H9 (cell line): ENCODE measurements at regions not wholly inside any gene's neighbourhood (a gene's known extent, or its start where the extent isn't known, plus 50 kb on each side); places are given as distances from the start of the nearest gene placed in this dataset.

Experiments used
- DNase-seq: peaks from one replicate; pipeline ENCODE4 v3.0.0-alpha.2; 2017
- H2AFZ ChIP-seq: one replicate; pipeline ENCODE4 v1.6.1; 2013; ENCODE audit warnings: mild to moderate bottlenecking, low read length, control low read depth, moderate library complexity
- H2AK5ac ChIP-seq: 2 replicates; pipeline ENCODE4 v1.6.1; 2013; ENCODE audit warnings: low read length, control low read depth, mixed read lengths; ENCODE audit not compliant: insufficient read length
- H2BK120ac ChIP-seq: one replicate; pipeline ENCODE4 v1.6.1; 2013; ENCODE audit warnings: low read depth, mild to moderate bottlenecking, low read length, control low read depth, inconsistent platforms; ENCODE audit not compliant: poor library complexity, severe bottlenecking
- H2BK12ac ChIP-seq: 2 replicates; pipeline ENCODE4 v1.6.1; 2013; ENCODE audit warnings: low read length, control low read depth, mixed read lengths, low read depth; ENCODE audit not compliant: insufficient read length
- H2BK15ac ChIP-seq: 2 replicates; pipeline ENCODE4 v1.6.1; 2013; ENCODE audit warnings: low read depth, low read length, control low read depth
- H2BK20ac ChIP-seq: one replicate; pipeline ENCODE4 v1.6.1; 2013; ENCODE audit warnings: low read depth, mild to moderate bottlenecking, low read length, control low read depth, inconsistent platforms; ENCODE audit not compliant: poor library complexity, severe bottlenecking
- H2BK5ac ChIP-seq: 2 replicates; pipeline ENCODE4 v1.6.1; 2013; ENCODE audit warnings: low read length, control low read depth, mixed read lengths; ENCODE audit not compliant: insufficient read length
- H3K14ac ChIP-seq: 2 replicates; pipeline ENCODE4 v1.6.1; 2013; ENCODE audit warnings: low read length, control low read depth; ENCODE audit not compliant: insufficient read depth
- H3K18ac ChIP-seq: 2 replicates; pipeline ENCODE4 v1.6.1; 2013; ENCODE audit warnings: low read depth, mild to moderate bottlenecking, mixed read lengths, low read length, control low read depth; ENCODE audit not compliant: insufficient read length
- H3K23ac ChIP-seq: 2 replicates; pipeline ENCODE4 v1.6.1; 2013; ENCODE audit warnings: low read length, control low read depth, mixed read lengths, low read depth; ENCODE audit not compliant: insufficient read length
- H3K23me2 ChIP-seq: 2 replicates; pipeline ENCODE4 v1.6.1; 2013; ENCODE audit warnings: low read depth, mild to moderate bottlenecking, mixed read lengths, low read length, control low read depth; ENCODE audit not compliant: insufficient read length, poor library complexity, severe bottlenecking
- H3K27ac ChIP-seq: 2 replicates; pipeline ENCODE4 v1.5.1; 2013; ENCODE audit warnings: low read length, control low read depth, mixed read lengths, low read depth; ENCODE audit not compliant: insufficient read length
- H3K27me3 ChIP-seq: 2 replicates; pipeline ENCODE4 v1.6.1; 2013; ENCODE audit warnings: low read length, control low read depth, inconsistent platforms; ENCODE audit not compliant: insufficient read depth
- H3K4ac ChIP-seq: 2 replicates; pipeline ENCODE4 v1.6.1; 2013; ENCODE audit warnings: low read depth, mild to moderate bottlenecking, control low read depth, inconsistent platforms, low read length, moderate library complexity
- H3K4me1 ChIP-seq: 2 replicates; pipeline ENCODE4 v1.6.1; 2013; ENCODE audit warnings: low read length, control low read depth, inconsistent platforms; ENCODE audit not compliant: insufficient read depth
- H3K4me2 ChIP-seq: 2 replicates; pipeline ENCODE4 v1.6.1; 2013; ENCODE audit warnings: low read length, control low read depth, mixed read lengths; ENCODE audit not compliant: insufficient read length, insufficient read depth
- H3K56ac ChIP-seq: 2 replicates; pipeline ENCODE4 v1.6.1; 2013; ENCODE audit warnings: low read depth, mild to moderate bottlenecking, mixed read lengths, low read length, control low read depth; ENCODE audit not compliant: insufficient read length
- H3K79me1 ChIP-seq: 2 replicates; pipeline ENCODE4 v1.6.1; 2013; ENCODE audit warnings: low read depth, mild to moderate bottlenecking, moderate library complexity, low read length, control low read depth, inconsistent platforms; ENCODE audit not compliant: insufficient read depth, poor library complexity, severe bottlenecking
- H3K79me2 ChIP-seq: 2 replicates; pipeline ENCODE4 v1.6.1; 2013; ENCODE audit warnings: low read length, control low read depth, inconsistent platforms; ENCODE audit not compliant: insufficient read depth
- H3K9ac ChIP-seq: 2 replicates; pipeline ENCODE4 v1.6.1; 2013; ENCODE audit warnings: low read length, control low read depth, mixed read lengths; ENCODE audit not compliant: insufficient read length; ENCODE audit errors: extremely low read depth
- H3K9me3 ChIP-seq: one replicate; pipeline ENCODE4 v1.6.1; 2013; ENCODE audit warnings: low read depth, low read length, inconsistent platforms; ENCODE audit not compliant: control insufficient read depth
- H3T11ph ChIP-seq: one replicate; pipeline ENCODE4 v1.6.1; 2013; ENCODE audit warnings: mild to moderate bottlenecking, low read length, control low read depth, inconsistent platforms
- H4K20me1 ChIP-seq: one replicate; pipeline ENCODE4 v1.6.1; 2013; ENCODE audit not compliant: control insufficient read depth, insufficient read length, insufficient read depth
- H4K5ac ChIP-seq: 2 replicates; pipeline ENCODE4 v1.6.1; 2013; ENCODE audit warnings: low read depth, mild to moderate bottlenecking, mixed read lengths, low read length, control low read depth; ENCODE audit not compliant: insufficient read length
- H4K8ac ChIP-seq: replicated peaks from 2 replicates; pipeline ENCODE4 v1.6.1; 2013; ENCODE audit warnings: low read length, control low read depth, mixed read lengths, low read depth; ENCODE audit not compliant: insufficient read length
- H4K91ac ChIP-seq: 2 replicates; pipeline ENCODE4 v1.6.1; 2013; ENCODE audit warnings: low read depth, mild to moderate bottlenecking, moderate library complexity, mixed read lengths, low read length, control low read depth; ENCODE audit not compliant: insufficient read length
- H3K27ac Mint-ChIP-seq, 3 experiments: 2 replicates in 2 of 3; 3 replicates in 1 of 3; pipeline ENCODE4 v1.8.0; 2020 to 2021; ENCODE audit warnings: mixed read lengths in 3 of 3, mild to moderate bottlenecking in 1 of 3, moderate library complexity in 1 of 3
- H3K27me3 Mint-ChIP-seq: 2 replicates; pipeline ENCODE4 v1.8.0; 2021; ENCODE audit warnings: low read depth, mild to moderate bottlenecking, moderate library complexity, mixed read lengths
- H3K36me3 Mint-ChIP-seq, 3 experiments: 2 replicates in 2 of 3; 3 replicates in 1 of 3; pipeline ENCODE4 v1.8.0; 2020 to 2021; ENCODE audit warnings: low read depth in 3 of 3, mixed read lengths in 3 of 3; ENCODE audit not compliant: insufficient read depth in 1 of 3
- H3K4me1 Mint-ChIP-seq, 2 experiments: 2 replicates each; pipeline ENCODE4 v1.8.0; 2020; ENCODE audit warnings: mixed read lengths in 2 of 2
- H3K4me3 Mint-ChIP-seq, 2 experiments: 2 replicates in 1 of 2; 3 replicates in 1 of 2; pipeline ENCODE4 v1.8.0; 2020 to 2021; ENCODE audit warnings: mild to moderate bottlenecking in 2 of 2, mixed read lengths in 2 of 2, moderate library complexity in 1 of 2
- H3K9me3 Mint-ChIP-seq, 2 experiments: 2 replicates in 1 of 2; 3 replicates in 1 of 2; pipeline ENCODE4 v1.8.0; 2020; ENCODE audit warnings: mild to moderate bottlenecking in 2 of 2, mixed read lengths in 2 of 2, moderate library complexity in 1 of 2
- WGBS: extraction: QIAGEN DNeasy Blood & Tissue Kit; methylation state at CpG from one replicate; pipeline ENCODE4 v1.1.7; 2013; ENCODE audit warnings: missing lambda C conversion rate, low lambda C conversion rate, mixed read lengths; ENCODE audit not compliant: insufficient read length; ENCODE audit errors: extremely low coverage; 5-methylcytosine and 5-hydroxymethylcytosine counted together
- TF ChIP-seq, protein P1 (sequence below): fragments of 200-600 bp; sonication (generic); conservative IDR thresholded peaks from 3 replicates; pipeline ENCODE4 v1.8.0; 2021; ENCODE audit warnings: antibody characterized with exemption, mild to moderate bottlenecking

DNA sequence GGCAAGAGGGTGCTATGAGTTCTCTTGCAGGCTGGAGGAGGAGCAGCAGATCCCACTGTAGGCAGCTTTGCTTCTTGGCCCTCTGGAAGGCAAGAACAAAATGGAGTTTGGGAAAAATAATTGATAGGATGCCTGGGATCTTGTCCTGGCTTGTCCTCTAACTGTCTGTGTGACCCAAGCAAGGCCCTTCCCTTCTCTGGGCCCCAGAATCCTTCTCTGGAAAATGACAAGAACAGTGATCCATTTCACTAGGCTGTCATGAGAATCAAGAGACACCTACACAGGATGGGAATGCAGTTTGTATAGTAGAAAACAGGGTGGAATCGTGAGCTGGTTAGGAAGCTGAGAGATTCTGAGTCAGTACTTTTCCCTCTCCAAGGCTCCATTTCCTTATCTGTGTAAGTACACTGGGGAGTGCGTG, 133.3 kb downstream of the PJA1 start:
- no CpG with 5 or more reads among the region's 2 CpGs for WGBS
- TF ChIP-seq, protein P1, sequence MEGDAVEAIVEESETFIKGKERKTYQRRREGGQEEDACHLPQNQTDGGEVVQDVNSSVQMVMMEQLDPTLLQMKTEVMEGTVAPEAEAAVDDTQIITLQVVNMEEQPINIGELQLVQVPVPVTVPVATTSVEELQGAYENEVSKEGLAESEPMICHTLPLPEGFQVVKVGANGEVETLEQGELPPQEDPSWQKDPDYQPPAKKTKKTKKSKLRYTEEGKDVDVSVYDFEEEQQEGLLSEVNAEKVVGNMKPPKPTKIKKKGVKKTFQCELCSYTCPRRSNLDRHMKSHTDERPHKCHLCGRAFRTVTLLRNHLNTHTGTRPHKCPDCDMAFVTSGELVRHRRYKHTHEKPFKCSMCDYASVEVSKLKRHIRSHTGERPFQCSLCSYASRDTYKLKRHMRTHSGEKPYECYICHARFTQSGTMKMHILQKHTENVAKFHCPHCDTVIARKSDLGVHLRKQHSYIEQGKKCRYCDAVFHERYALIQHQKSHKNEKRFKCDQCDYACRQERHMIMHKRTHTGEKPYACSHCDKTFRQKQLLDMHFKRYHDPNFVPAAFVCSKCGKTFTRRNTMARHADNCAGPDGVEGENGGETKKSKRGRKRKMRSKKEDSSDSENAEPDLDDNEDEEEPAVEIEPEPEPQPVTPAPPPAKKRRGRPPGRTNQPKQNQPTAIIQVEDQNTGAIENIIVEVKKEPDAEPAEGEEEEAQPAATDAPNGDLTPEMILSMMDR, result no peak
- no peak overlapping the region for H3K4me2 ChIP-seq
- no peak overlapping the region for H4K91ac ChIP-seq
- H2BK12ac ChIP-seq, result no peak overlapping the region
- peaks cover 7% of the 10 kb centered on the region; the same call in 1 of the 2 replicates for H3K4me1 ChIP-seq
- H3K27ac ChIP-seq, result no peak overlapping the region
- no peak overlapping the region for H2BK5ac ChIP-seq
- no peak overlapping the region for H3T11ph ChIP-seq
- no peaks in the 10 kb centered on the region for H3K27me3 ChIP-seq
- H3K14ac ChIP-seq, result no peak overlapping the region
- Mint-ChIP-seq H3K4me1 (peaks cover 15 to 38% of the 10 kb centered on the region in 2 experiments), H3K27me3 (peaks cover 3% of the 10 kb centered on the region), H3K36me3 (peaks cover 0 to 3% (median 2%) of the 10 kb centered on the region in 3 experiments; a peak in 1 of 7 replicates), H3K9me3 (peaks cover 60 to 77% of the 10 kb centered on the region in 2 experiments), H3K27ac (no peak overlapping the region), H3K4me3 (no peak overlapping the region)
- no peak overlapping the region for H3K4ac ChIP-seq
- H3K23ac ChIP-seq, result no peak overlapping the region
- no peaks in the 10 kb centered on the region for H3K23me2 ChIP-seq
- H2AK5ac ChIP-seq, result no peak overlapping the region
- no peak overlapping the region for H2BK20ac ChIP-seq
- no peaks in the 10 kb centered on the region for H3K9me3 ChIP-seq
- no peaks in the 10 kb centered on the region for H3K79me1 ChIP-seq
- no peak overlapping the region for H2BK15ac ChIP-seq
- H4K5ac ChIP-seq, result no peak overlapping the region
- no peak for DNase-seq
- H4K20me1 ChIP-seq, result no peaks in the 10 kb centered on the region
- no peak overlapping the region for H4K8ac ChIP-seq
- no peaks in the 10 kb centered on the region for H3K79me2 ChIP-seq
- H2AFZ ChIP-seq, result no peak overlapping the region
- no peak overlapping the region for H3K9ac ChIP-seq
- no peak overlapping the region for H2BK120ac ChIP-seq
- no peak overlapping the region for H3K18ac ChIP-seq
- H3K56ac ChIP-seq, result no peak overlapping the region
